ENCODE measurements at regions not wholly inside any gene's neighbourhood (a gene's known extent, or its start where the extent isn't known, plus 50 kb on each side); places are given as distances from the start of the nearest gene placed in this dataset.

- H3K9me3 Mint-ChIP-seq, result no peaks in the 10 kb centered on the region
- no peak overlapping the region for H3K4me3 Mint-ChIP-seq
- no peaks in the 10 kb centered on the region for H3K36me3 Mint-ChIP-seq (ENCODE audit: insufficient read depth)
- H3K4me1 Mint-ChIP-seq (ENCODE audit: low read depth), result peaks cover 11% of the 10 kb centered on the region
- H3K27me3 Mint-ChIP-seq (ENCODE audit: low read depth), result peaks cover 4% of the 10 kb centered on the region
- ATAC-seq, result no peak
- DNase-seq, result no peak
These were observed 149.7 kb downstream of the PHLDA1 start for GRCh38 chr12:75881920-75882319.

- peaks cover 15% of the 10 kb centered on the region for H3K4me1 Mint-ChIP-seq (ENCODE audit: low read depth)
- ATAC-seq, result no peak
- H3K36me3 Mint-ChIP-seq (ENCODE audit: insufficient read depth), result no peaks in the 10 kb centered on the region
- H3K4me3 Mint-ChIP-seq, result no peak overlapping the region
- peaks cover 9% of the 10 kb centered on the region for H3K27me3 Mint-ChIP-seq (ENCODE audit: low read depth)
- H3K9me3 Mint-ChIP-seq, result no peaks in the 10 kb centered on the region
- DNase-seq, result no peak
These were observed 153.6 kb downstream of the PHLDA1 start for GRCh38 chr12:75877763-75878621.

- H3K36me3 Mint-ChIP-seq (ENCODE audit: insufficient read depth), result no peaks in the 10 kb centered on the region
- no peak overlapping the region for H3K4me3 Mint-ChIP-seq
- DNase-seq, result no peak
- peaks cover 15% of the 10 kb centered on the region for H3K4me1 Mint-ChIP-seq (ENCODE audit: low read depth)
- H3K9me3 Mint-ChIP-seq, result no peaks in the 10 kb centered on the region
- ATAC-seq, result no peak
- peaks cover 11% of the 10 kb centered on the region for H3K27me3 Mint-ChIP-seq (ENCODE audit: low read depth)
These were observed 154.5 kb downstream of the PHLDA1 start for GRCh38 chr12:75876832-75877762.

GRCh38 chr12:75874441-75874840 lies 157.1 kb downstream of the PHLDA1 start:
- no peak for DNase-seq
- Mint-ChIP-seq H3K9me3 (no peaks in the 10 kb centered on the region), H3K4me1 (ENCODE audit: low read depth) (peaks cover 15% of the 10 kb centered on the region), H3K4me3 (no peak overlapping the region), H3K27me3 (ENCODE audit: low read depth) (peaks cover 8% of the 10 kb centered on the region), H3K36me3 (ENCODE audit: insufficient read depth) (no peaks in the 10 kb centered on the region)
- ATAC-seq, result no peak

GRCh38 chr12:75872762-75873161 lies 158.8 kb downstream of the PHLDA1 start:
- Mint-ChIP-seq H3K36me3 (ENCODE audit: insufficient read depth) (no peaks in the 10 kb centered on the region), H3K4me1 (ENCODE audit: low read depth) (peaks cover 8% of the 10 kb centered on the region), H3K4me3 (no peak overlapping the region), H3K9me3 (no peaks in the 10 kb centered on the region), H3K27me3 (ENCODE audit: low read depth) (peaks cover 8% of the 10 kb centered on the region)
- ATAC-seq (no peak), DNase-seq (no peak)

- ATAC-seq (no peak), DNase-seq (no peak)
- peaks cover 5% of the 10 kb centered on the region for H3K9me3 Mint-ChIP-seq
- no peak overlapping the region for H3K4me3 Mint-ChIP-seq
- H3K36me3 Mint-ChIP-seq (ENCODE audit: insufficient read depth), result no peaks in the 10 kb centered on the region
- H3K4me1 Mint-ChIP-seq (ENCODE audit: low read depth), result no peaks in the 10 kb centered on the region
- peaks cover 7% of the 10 kb centered on the region for H3K27me3 Mint-ChIP-seq (ENCODE audit: low read depth)
These were observed 160.7 kb downstream of the PHLDA1 start for GRCh38 chr12:75870878-75871277.

GRCh38 chr12:75868501-75868900 lies 163.1 kb downstream of the PHLDA1 start:
- no peak overlapping the region for H3K4me3 Mint-ChIP-seq
- H3K4me1 Mint-ChIP-seq (ENCODE audit: low read depth), result no peaks in the 10 kb centered on the region
- peaks cover 5% of the 10 kb centered on the region for H3K9me3 Mint-ChIP-seq
- DNase-seq, result no peak
- H3K36me3 Mint-ChIP-seq (ENCODE audit: insufficient read depth), result no peaks in the 10 kb centered on the region
- no peak for ATAC-seq
- H3K27me3 Mint-ChIP-seq (ENCODE audit: low read depth), result peaks cover 3% of the 10 kb centered on the region

- H3K27me3 Mint-ChIP-seq (ENCODE audit: low read depth), result no peaks in the 10 kb centered on the region
- H3K4me3 Mint-ChIP-seq, result no peak overlapping the region
- no peak for DNase-seq
- H3K4me1 Mint-ChIP-seq (ENCODE audit: low read depth), result no peaks in the 10 kb centered on the region
- ATAC-seq, result no peak
- no peaks in the 10 kb centered on the region for H3K36me3 Mint-ChIP-seq (ENCODE audit: insufficient read depth)
- H3K9me3 Mint-ChIP-seq, result peaks cover 5% of the 10 kb centered on the region
These were observed 166.3 kb downstream of the PHLDA1 start for GRCh38 chr12:75865315-75865714.

- Mint-ChIP-seq H3K9me3 (peaks cover 5% of the 10 kb centered on the region), H3K27me3 (ENCODE audit: low read depth) (no peaks in the 10 kb centered on the region), H3K36me3 (ENCODE audit: insufficient read depth) (no peaks in the 10 kb centered on the region), H3K4me1 (ENCODE audit: low read depth) (no peaks in the 10 kb centered on the region), H3K4me3 (no peak overlapping the region)
- ATAC-seq, result no peak
- no peak for DNase-seq
These were observed 167.4 kb downstream of the PHLDA1 start for GRCh38 chr12:75864161-75864560.

- H3K4me1 Mint-ChIP-seq (ENCODE audit: low read depth), result no peaks in the 10 kb centered on the region
- no peaks in the 10 kb centered on the region for H3K36me3 Mint-ChIP-seq (ENCODE audit: insufficient read depth)
- no peak overlapping the region for H3K4me3 Mint-ChIP-seq
- ATAC-seq (no peak), DNase-seq (no peak)
- no peaks in the 10 kb centered on the region for H3K27me3 Mint-ChIP-seq (ENCODE audit: low read depth)
- H3K9me3 Mint-ChIP-seq, result peaks cover 5% of the 10 kb centered on the region
These were observed 168.0 kb downstream of the PHLDA1 start for GRCh38 chr12:75863533-75863932.

- no peaks in the 10 kb centered on the region for H3K36me3 Mint-ChIP-seq (ENCODE audit: insufficient read depth)
- H3K9me3 Mint-ChIP-seq, result peaks cover 5% of the 10 kb centered on the region
- DNase-seq (no peak), ATAC-seq (peak; percentile 46 to 69)
- H3K4me3 Mint-ChIP-seq, result no peak overlapping the region
- no peaks in the 10 kb centered on the region for H3K4me1 Mint-ChIP-seq (ENCODE audit: low read depth)
- H3K27me3 Mint-ChIP-seq (ENCODE audit: low read depth), result no peaks in the 10 kb centered on the region
These were observed 168.7 kb downstream of the PHLDA1 start for GRCh38 chr12:75862692-75863471.

GRCh38 chr12:75859868-75860267 lies 171.7 kb downstream of the PHLDA1 start:
- no peak for ATAC-seq

GRCh38 chr12:75856235-75856634 lies 175.3 kb downstream of the PHLDA1 start:
- Mint-ChIP-seq H3K36me3 (ENCODE audit: insufficient read depth) (no peaks in the 10 kb centered on the region), H3K9me3 (no peaks in the 10 kb centered on the region), H3K4me1 (ENCODE audit: low read depth) (no peaks in the 10 kb centered on the region), H3K4me3 (no peak overlapping the region), H3K27me3 (ENCODE audit: low read depth) (peaks cover 4% of the 10 kb centered on the region)
- no peak for DNase-seq
- ATAC-seq, result no peak

More at GRCh38 chr12:75859868-75860267, 171.7 kb downstream of the PHLDA1 start:
- no peaks in the 10 kb centered on the region for H3K9me3 Mint-ChIP-seq
- H3K36me3 Mint-ChIP-seq (ENCODE audit: insufficient read depth), result no peaks in the 10 kb centered on the region
- no peak for DNase-seq
- no peaks in the 10 kb centered on the region for H3K4me1 Mint-ChIP-seq (ENCODE audit: low read depth)
- no peaks in the 10 kb centered on the region for H3K27me3 Mint-ChIP-seq (ENCODE audit: low read depth)
- H3K4me3 Mint-ChIP-seq, result no peak overlapping the region

- Mint-ChIP-seq H3K4me1 (ENCODE audit: low read depth) (no peaks in the 10 kb centered on the region), H3K9me3 (no peaks in the 10 kb centered on the region), H3K36me3 (ENCODE audit: insufficient read depth) (no peaks in the 10 kb centered on the region), H3K4me3 (no peak overlapping the region), H3K27me3 (ENCODE audit: low read depth) (peaks cover 4% of the 10 kb centered on the region)
- no peak for DNase-seq
- no peak for ATAC-seq
These were observed 176.2 kb downstream of the PHLDA1 start for GRCh38 chr12:75855360-75855759.
